ENCODE measurements at regions not wholly inside any gene's neighbourhood (a gene's known extent, or its start where the extent isn't known, plus 50 kb on each side); places are given as distances from the start of the nearest gene placed in this dataset.

- no peak overlapping the region for H3K4me3 ChIP-seq (ENCODE audit: low read depth, low read length)
Measured at GRCh38 chr6:14426281-14426680, 308.7 kb downstream of the CD83 start.

- no peak overlapping the region for H3K4me3 ChIP-seq (ENCODE audit: low read depth, low read length)
Measured at GRCh38 chr6:14428269-14428668, 310.7 kb downstream of the CD83 start.

- no peak overlapping the region for H3K4me3 ChIP-seq (ENCODE audit: low read depth, low read length)
Measured at GRCh38 chr6:14429396-14429795, 311.8 kb downstream of the CD83 start.

DNA sequence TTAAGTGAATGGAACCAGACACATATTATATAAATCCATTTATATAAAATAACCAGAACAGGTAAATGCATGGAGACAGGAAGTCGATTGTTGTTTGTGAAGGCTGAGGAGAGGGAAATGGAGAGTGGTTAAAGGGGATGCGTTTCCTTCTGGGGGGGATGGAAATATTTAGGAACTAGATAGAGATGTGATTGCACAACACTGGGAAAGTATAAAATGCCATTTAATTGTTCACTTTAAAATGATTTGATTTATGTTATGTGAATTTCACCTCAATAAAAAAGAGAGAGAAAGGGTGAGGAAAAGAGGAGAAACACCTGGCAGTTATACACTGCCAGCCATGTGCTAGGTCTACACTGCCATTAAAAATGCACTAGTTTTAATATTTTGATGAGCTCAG lies 312.6 kb downstream of the CD83 start:
- no peak overlapping the region for H3K4me3 ChIP-seq (ENCODE audit: low read depth, low read length)

DNA sequence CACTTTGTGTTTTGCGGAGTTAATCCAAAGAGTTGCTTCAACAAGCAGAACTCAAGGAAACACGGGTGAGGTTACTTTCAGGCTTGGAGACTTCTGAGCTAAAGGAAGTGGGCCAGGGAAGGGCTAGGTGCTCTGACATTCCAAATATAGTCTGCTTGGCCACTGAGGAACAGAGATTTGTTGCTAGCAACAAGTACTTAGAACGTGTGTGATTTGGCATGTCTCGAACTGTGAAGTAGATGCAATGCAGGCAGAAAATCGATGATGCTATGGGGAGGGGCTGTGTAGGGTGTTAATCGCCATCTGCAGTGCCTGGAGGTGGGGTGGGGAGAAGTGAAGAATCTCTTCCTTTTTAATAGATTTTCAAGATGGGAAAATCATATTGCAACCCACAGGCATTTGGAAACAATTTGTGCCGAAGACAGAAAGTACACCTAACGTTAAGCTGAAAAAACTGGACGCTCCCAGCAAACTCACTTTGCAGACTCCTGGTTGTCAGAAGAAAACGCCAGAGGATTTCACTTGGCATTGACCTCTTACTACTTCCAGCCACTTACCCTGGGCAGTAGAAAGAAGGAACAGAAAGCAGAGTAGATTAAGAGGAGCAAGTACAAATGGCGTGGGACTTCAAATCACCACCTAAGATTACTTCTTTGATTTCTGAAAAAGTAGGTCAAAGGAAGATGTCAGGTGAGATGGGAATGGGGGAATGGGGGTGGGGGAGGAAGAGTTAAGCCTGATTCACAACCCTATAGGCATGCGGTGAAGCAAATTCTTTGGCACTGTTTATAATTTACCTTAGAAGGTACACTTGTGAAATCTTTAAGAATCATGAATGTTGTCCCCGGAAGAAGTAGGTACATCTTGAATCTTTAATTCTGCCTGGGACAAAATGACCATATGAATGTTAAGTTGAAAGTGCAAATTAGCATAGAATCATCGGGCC lies 314.1 kb downstream of the CD83 start:
- no peak overlapping the region for H3K4me3 ChIP-seq (ENCODE audit: low read depth, low read length)

GRCh38 chr6:14434916-14435690 lies 317.5 kb downstream of the CD83 start:
- H3K4me3 ChIP-seq (ENCODE audit: low read depth, low read length): no peak overlapping the region

DNA sequence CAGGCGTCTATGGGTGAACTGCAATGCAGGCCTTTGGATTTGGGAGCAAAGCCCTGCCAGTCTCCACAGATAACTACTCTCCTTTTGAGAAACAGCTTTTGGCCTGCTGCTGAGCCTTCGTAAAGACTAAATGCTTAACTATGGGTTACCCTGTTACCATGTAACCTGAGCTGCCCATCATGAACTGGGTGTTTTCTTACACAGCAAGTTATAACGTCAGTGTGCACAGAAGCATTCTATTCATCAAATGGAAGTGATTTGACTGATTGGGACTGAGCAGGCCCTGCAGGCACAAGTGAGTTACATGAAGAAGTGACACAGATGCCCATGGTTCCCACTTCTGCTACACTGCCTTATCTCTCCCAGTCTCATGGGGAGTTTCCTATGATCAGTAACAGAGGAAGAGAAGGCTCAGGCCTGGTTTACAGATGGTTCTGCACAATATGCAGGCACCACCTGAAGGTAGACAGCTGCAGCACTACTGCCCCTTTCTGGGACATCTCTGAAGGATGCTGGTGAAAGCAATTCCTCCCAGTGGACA lies 319.1 kb downstream of the CD83 start:
- no peak overlapping the region for H3K4me3 ChIP-seq (ENCODE audit: low read depth, low read length)

DNA sequence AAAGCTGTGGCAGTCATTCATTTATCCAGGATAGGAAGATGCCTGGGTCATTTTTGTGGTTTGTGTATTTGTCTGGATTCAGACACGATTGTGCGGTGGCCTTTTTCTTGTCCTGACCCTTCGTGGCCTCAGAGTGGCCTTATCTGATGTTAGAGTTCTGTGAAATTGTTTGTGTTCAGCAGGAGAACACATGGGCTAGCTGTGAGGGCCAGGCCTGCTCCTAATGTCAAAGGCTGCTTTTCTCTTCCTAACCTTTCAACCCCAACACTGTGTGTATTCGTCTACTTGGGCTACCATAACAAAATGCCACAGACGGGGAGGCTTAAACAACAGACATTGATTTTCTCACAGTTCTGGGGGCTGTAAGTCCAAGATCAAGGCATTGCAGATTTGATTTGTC lies 321.8 kb downstream of the CD83 start:
- no peak overlapping the region for H3K4me3 ChIP-seq (ENCODE audit: low read depth, low read length)

GRCh38 chr6:14440215-14440910 lies 322.8 kb downstream of the CD83 start:
- no peak overlapping the region for H3K4me3 ChIP-seq (ENCODE audit: low read depth, low read length)

DNA sequence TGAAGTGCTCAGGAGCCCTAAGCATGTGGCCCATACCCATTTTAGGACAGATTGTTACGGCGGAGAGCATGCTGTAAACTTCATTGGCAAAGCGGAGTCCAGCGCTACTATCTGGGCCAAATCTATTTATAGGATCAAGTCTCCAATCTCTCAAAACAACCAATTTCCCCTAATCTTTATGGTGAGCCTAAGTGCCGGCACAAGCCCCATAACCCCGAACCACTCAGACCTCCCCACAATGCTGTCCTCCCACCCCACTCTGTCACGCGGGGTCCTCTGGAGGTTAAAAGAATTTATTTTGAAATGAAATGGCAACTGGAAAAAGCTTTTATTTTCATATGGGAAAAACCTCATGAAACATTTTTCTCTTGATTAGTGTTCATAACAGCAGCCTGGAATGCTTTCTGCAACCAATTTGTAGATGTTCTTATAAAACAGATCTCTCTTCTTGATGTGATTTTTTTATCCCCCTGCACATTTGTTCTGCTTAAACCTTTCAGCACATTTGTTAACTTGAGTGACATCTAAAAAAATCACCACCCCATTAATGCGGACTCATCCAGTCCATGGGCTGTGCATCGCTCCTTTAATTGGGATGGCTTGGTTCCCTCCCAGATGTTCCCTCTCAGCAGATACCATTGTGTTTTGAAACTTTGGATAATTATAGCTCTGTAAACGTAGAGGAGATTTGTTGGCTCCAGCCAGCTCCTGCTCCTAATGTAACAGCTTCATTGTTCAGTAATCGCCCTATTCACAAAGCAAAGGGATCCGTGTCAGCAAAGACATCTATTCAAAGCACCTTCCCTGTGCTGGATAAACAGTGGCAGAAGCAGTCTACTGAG lies 323.6 kb downstream of the CD83 start:
- no peak overlapping the region for H3K4me3 ChIP-seq (ENCODE audit: low read depth, low read length)

DNA sequence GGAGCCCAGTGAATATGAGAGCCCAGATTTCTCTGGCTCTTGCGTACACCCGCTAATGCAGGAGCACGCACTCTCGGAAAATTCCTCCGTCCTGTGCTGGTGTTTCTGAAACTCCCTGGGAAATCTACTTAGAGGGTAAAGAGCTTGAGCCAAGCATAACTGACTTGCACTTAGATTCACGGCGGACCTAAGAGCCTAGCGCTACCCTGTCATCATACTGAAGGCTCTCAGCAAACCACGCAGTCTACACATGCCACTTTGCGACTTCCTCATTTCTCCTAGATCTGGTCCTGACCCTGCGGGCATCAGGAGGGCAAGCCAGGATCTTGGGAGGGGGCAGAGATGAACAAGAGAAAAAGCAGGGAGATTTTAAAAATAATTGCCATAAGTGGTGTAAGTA lies 324.7 kb downstream of the CD83 start:
- no peak overlapping the region for H3K4me3 ChIP-seq (ENCODE audit: low read depth, low read length)

DNA sequence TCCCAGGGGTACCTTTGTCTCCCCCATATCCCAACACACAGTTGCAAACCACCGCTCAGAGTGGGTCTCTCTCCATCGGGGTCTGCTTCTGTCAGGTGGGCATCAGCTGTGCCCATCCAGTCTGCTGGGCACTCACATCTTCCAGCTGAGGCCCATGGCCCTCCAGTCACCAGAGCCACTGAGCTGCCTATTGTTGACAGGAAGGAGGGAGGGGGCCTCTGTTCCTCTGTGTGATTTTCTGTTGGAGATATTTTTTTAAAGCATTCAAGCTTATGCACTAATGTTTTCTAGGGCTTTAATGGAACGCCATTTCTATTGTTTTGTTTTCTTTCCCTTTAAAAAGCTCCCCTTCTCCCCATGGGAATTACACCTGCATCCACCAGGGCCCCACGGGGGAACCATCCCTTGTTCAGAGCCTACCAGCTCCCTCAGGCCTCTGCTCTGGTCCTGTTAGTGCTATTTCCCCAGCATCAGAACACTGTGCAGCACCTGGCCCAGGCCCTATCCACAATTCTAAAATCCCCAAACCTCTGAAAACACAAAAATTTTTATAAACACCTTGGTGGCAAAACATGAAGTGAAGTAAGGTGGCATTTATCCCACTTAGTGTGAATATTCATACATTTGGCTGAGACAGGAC lies 326.2 kb downstream of the CD83 start:
- no peak overlapping the region for H3K4me3 ChIP-seq (ENCODE audit: low read depth, low read length)

DNA sequence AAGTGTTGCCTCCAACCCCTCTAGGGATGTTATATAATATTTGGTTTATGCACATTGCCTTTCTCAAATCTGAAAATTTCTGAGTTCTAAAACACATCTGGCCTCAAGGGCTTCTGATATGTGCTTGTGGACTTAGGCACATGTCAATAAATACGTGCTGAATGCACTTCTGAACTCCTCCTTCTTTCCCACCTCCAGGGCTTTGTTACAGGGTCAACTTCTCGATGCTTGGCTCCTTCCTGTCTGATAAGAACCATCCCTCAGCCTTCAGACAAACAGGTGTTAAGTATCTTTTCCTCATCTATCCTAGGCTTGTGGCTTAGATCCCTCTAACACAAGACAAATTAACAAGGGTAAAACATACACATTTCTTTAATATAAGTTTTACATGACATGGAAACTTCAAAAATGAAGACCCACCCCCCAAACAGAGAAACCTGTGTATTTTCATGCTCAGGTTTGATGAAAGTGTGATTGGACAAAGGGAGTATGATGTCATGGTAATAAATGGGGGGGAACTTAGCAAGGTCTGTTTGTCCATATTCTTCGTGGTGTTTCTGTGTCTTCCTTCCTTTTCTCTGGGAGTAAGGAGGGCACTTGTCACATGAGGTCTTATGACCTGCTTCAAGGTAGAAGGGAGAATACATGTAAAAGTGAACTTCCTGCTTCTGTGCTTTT lies 326.9 kb downstream of the CD83 start:
- H3K4me3 ChIP-seq (ENCODE audit: low read depth, low read length): no peak overlapping the region

- no peak overlapping the region for H3K4me3 ChIP-seq (ENCODE audit: low read depth, low read length)
Measured at GRCh38 chr6:14447240-14447639, 329.7 kb downstream of the CD83 start.

- H3K4me3 ChIP-seq (ENCODE audit: low read depth, low read length): no peak overlapping the region
Measured at GRCh38 chr6:14448246-14448645, 330.7 kb downstream of the CD83 start.

DNA sequence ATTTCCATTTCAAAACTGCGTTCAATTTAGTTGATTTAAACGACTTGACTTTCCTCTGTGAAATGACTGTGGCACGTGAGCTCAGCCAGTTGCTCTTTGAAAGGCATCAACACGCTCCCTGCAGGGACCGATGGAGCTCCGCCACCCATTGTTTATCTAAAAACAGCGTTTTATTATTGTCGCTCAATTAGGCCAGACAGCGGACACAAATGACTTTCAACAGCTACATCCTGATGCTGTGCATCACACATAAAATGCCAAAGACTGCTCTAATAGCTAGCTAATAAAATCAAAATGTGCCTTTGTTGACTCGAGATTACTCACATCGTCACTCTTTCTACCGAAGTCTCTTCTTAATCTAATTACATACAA lies 332.5 kb downstream of the CD83 start:
- H3K4me3 ChIP-seq (ENCODE audit: low read depth, low read length): no peak overlapping the region

DNA sequence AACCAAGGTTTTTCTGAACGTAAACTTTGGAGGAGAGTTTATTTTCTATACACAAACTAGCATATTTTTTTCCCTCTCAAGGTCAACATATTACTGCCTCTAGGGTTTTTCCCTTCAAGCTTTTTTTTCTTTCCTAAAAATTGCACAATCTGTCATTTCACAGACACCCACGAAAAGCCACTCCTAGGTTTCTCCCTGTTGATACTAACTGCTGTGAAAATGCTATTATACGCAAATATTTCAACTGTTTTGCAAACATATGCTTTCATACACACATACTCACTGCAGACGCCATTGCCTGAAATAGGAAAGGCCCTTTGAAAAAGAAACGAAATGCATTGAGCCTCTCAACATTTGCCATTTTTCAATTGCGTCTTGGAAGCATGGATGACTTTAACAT lies 333.0 kb downstream of the CD83 start:
- no peak overlapping the region for H3K4me3 ChIP-seq (ENCODE audit: low read depth, low read length)

DNA sequence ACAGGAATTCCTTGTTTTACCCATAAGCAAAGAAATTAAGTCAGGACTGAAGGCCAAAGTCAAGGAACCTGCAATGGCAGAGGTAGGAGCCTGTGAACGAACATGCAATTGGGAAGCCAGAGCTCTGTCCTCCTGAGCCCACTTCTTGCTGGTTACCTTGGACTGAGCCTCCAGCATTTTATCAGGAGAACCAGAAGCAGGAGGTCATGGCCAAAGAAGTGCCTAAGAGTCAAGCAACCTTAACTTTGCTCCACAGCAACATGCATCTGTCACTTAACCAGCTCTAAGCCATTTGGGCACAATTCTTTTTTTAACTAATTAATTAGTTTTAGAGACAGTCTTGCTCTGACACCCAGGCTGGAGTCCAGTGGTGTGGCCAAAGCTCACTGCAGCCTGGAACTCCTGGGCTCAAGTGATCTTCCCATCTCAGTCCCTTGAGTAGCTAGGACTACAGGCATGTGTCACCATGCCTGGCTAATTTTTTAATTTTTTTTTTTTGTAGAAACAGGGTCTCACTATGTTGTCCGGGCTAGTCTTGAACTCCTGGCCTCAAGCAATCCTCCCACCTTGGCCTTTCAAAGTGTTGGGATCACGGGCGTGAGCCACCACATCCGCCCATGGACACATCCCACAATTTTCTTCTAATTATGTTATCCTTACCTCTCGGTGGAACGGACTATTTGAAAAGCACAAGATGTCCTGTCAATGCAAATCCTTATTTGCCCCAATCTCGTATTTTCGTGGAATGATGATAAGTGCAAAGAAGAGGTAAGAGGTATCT lies 334.2 kb downstream of the CD83 start:
- no peak overlapping the region for H3K4me3 ChIP-seq (ENCODE audit: low read depth, low read length)

All from iPS-11a (cell line).